ENCODE measurements at regions not wholly inside any gene's neighbourhood (a gene's known extent, or its start where the extent isn't known, plus 50 kb on each side); places are given as distances from the start of the nearest gene placed in this dataset.

DNA sequence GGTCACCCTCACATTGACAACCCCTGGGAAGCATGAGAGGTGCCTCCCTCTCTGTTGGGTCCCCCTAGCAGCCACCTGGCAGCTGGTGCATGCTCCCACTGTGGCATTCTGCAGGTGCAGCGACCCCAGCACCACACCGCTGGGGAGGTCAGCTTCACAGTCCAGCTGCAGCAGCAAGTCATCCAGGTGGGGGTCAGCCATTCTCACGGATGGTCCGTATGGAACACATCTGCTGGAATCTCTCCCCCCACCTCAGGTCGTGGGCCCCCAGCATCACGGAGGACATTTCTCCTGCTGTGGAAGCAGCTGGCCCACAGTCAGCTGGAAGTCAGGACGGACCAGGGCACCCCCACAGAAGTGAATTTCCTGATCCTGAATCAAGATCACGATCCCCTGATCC, 201.3 kb downstream of the COG6 start:
- no peaks in the 10 kb centered on the region for H3K27me3 Mint-ChIP-seq (ENCODE audit: unreplicated experiment)
- H3K4me3 Mint-ChIP-seq (ENCODE audit: unreplicated experiment), result no peak overlapping the region
- peaks cover 3% of the 10 kb centered on the region for H3K36me3 Mint-ChIP-seq (ENCODE audit: unreplicated experiment)
- no peaks in the 10 kb centered on the region for H3K4me1 Mint-ChIP-seq (ENCODE audit: unreplicated experiment)
- no peak for TF ChIP-seq CTCF (IDR thresholded peaks at IDR 0.05)
- peaks cover 12% of the 10 kb centered on the region for H3K9me3 Mint-ChIP-seq (ENCODE audit: unreplicated experiment)
- DNase-seq (ENCODE audit: extremely low spot score, unreplicated experiment), result no peak
- H3K27ac Mint-ChIP-seq (ENCODE audit: unreplicated experiment), result no peak overlapping the region

GRCh38 chr13:39858794-39859193, 203.3 kb downstream of the COG6 start:
- Mint-ChIP-seq H3K4me3 (ENCODE audit: unreplicated experiment) (no peak overlapping the region), H3K27ac (ENCODE audit: unreplicated experiment) (no peak overlapping the region), H3K27me3 (ENCODE audit: unreplicated experiment) (no peaks in the 10 kb centered on the region), H3K36me3 (ENCODE audit: unreplicated experiment) (no peaks in the 10 kb centered on the region), H3K4me1 (ENCODE audit: unreplicated experiment) (no peaks in the 10 kb centered on the region), H3K9me3 (ENCODE audit: unreplicated experiment) (no peaks in the 10 kb centered on the region)
- no peak for TF ChIP-seq CTCF (IDR thresholded peaks at IDR 0.05)
- no peak for DNase-seq (ENCODE audit: extremely low spot score, unreplicated experiment)

DNA sequence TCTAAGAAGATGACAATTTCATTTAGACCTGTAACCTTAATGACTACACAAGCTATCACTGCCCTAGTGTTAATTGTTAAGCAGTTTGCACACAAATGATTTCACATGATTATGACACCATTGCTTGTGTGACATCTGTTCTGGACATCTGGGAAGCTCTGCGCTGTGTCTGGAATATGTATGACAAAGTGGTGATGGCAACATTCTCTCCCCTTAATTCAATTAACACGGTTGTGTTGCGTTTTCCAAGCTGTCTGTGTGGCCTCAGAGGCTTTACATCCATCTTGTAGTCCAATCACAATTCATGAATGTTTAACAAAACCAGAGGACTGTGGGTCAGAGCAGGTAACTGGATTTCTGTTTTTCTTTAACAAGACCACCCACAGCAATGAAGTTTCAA, 204.4 kb downstream of the COG6 start:
- Mint-ChIP-seq H3K27me3 (ENCODE audit: unreplicated experiment) (no peaks in the 10 kb centered on the region), H3K9me3 (ENCODE audit: unreplicated experiment) (no peaks in the 10 kb centered on the region), H3K4me1 (ENCODE audit: unreplicated experiment) (no peaks in the 10 kb centered on the region), H3K36me3 (ENCODE audit: unreplicated experiment) (no peaks in the 10 kb centered on the region), H3K4me3 (ENCODE audit: unreplicated experiment) (no peak overlapping the region), H3K27ac (ENCODE audit: unreplicated experiment) (no peak overlapping the region)
- no peak for TF ChIP-seq CTCF (IDR thresholded peaks at IDR 0.05)
- DNase-seq (ENCODE audit: extremely low spot score, unreplicated experiment), result no peak

DNA sequence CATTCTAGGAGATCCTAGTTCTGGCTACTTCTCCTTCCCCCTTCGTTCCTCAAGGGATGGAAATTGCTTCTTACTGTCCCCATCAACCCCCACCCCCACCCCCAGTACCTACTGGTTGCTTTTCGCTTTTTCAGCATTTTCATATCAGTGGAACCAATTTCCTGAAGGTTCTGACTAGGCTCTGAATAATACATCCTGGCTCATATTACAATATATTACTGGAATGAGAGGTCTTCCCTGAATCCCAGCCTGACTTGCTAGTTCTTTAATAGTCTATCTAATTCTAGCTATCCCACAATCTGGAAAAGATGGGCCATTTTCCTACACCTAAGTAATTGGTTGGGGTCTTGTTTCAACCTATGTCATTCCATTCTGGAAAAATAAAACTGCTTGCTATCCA, 207.4 kb downstream of the COG6 start:
- H3K36me3 Mint-ChIP-seq (ENCODE audit: unreplicated experiment), result no peaks in the 10 kb centered on the region
- H3K9me3 Mint-ChIP-seq (ENCODE audit: unreplicated experiment), result no peaks in the 10 kb centered on the region

GRCh38 chr13:39864221-39864620, 208.8 kb downstream of the COG6 start:
- no peak overlapping the region for H3K27ac Mint-ChIP-seq (ENCODE audit: unreplicated experiment)
- no peaks in the 10 kb centered on the region for H3K36me3 Mint-ChIP-seq (ENCODE audit: unreplicated experiment)
- DNase-seq (ENCODE audit: extremely low spot score, unreplicated experiment), result no peak
- no peak overlapping the region for H3K4me3 Mint-ChIP-seq (ENCODE audit: unreplicated experiment)
- H3K4me1 Mint-ChIP-seq (ENCODE audit: unreplicated experiment), result no peaks in the 10 kb centered on the region
- TF ChIP-seq CTCF (IDR thresholded peaks at IDR 0.05), result no peak
- H3K27me3 Mint-ChIP-seq (ENCODE audit: unreplicated experiment), result peaks cover 7% of the 10 kb centered on the region
- no peaks in the 10 kb centered on the region for H3K9me3 Mint-ChIP-seq (ENCODE audit: unreplicated experiment)

More for the DNA sequence above, 207.4 kb downstream of the COG6 start:
- no peaks in the 10 kb centered on the region for H3K27me3 Mint-ChIP-seq (ENCODE audit: unreplicated experiment)
- H3K4me3 Mint-ChIP-seq (ENCODE audit: unreplicated experiment), result no peak overlapping the region
- no peak overlapping the region for H3K27ac Mint-ChIP-seq (ENCODE audit: unreplicated experiment)
- DNase-seq (ENCODE audit: extremely low spot score, unreplicated experiment), result no peak
- no peak for TF ChIP-seq CTCF (IDR thresholded peaks at IDR 0.05)
- H3K4me1 Mint-ChIP-seq (ENCODE audit: unreplicated experiment), result no peaks in the 10 kb centered on the region
